Testis (tissue), 2 donors: ENCODE measurements at regions not wholly inside any gene's neighbourhood (a gene's known extent, or its start where the extent isn't known, plus 50 kb on each side); places are given as distances from the start of the nearest gene placed in this dataset.

Experiments
- DNase-seq: peaks from one replicate; pipeline ENCODE4 v3.0.0-alpha.2; 2019
- H3K27ac ChIP-seq, 2 donors: fragments of 200-600 bp; sonication (generic); one replicate each; pipeline ENCODE4 v1.5.1; 2019
- H3K27me3 ChIP-seq: fragments of 200-600 bp; sonication (generic); one replicate; pipeline ENCODE4 v1.5.1; 2019
- H3K36me3 ChIP-seq: fragments of 200-600 bp; sonication (generic); one replicate; pipeline ENCODE4 v1.5.1; 2017; ENCODE audit warnings: low read depth; ENCODE audit errors: missing control alignments
- H3K4me1 ChIP-seq: fragments of 200-600 bp; sonication (generic); one replicate; pipeline ENCODE4 v1.5.1; 2019
- H3K4me3 ChIP-seq, 2 donors: fragments of 200-600 bp; sonication (generic); one replicate each; pipeline ENCODE4 v1.5.1; 2017 to 2019
- H3K9me3 ChIP-seq: fragments of 200-600 bp; sonication (generic); one replicate; pipeline ENCODE4 v1.5.1; 2017
- POLR2A ChIP-seq: fragments of 450-650 bp; IDR thresholded peaks from one replicate; pipeline ENCODE4 v1.6.1; 2017; ENCODE audit warnings: antibody characterized with exemption, mild to moderate bottlenecking, moderate library complexity
- WGBS, 2 donors: methylation state at CpG; one replicate each; pipeline ENCODE4 v1.1.5; 2018; 5-methylcytosine and 5-hydroxymethylcytosine counted together
- intact Hi-C: fragments of 100-400 bp; cut with DNase I; formaldehyde crosslinking; loops from one replicate; pipeline ENCODE4 v1.15.1; 2023; ENCODE audit warnings: low total_unique reads
- TF ChIP-seq, protein P1 (sequence below), 3 experiments: fragments of 450-650 bp in 2 of 3; fragments of 200-600 bp in 1 of 3; sonication (generic) in 1 of 3; IDR thresholded peaks; one replicate each; pipeline ENCODE4 v1.5.1; 2016 to 2019; ENCODE audit warnings: antibody characterized with exemption in 3 of 3, mild to moderate bottlenecking in 2 of 3, moderate library complexity in 1 of 3

DNA sequence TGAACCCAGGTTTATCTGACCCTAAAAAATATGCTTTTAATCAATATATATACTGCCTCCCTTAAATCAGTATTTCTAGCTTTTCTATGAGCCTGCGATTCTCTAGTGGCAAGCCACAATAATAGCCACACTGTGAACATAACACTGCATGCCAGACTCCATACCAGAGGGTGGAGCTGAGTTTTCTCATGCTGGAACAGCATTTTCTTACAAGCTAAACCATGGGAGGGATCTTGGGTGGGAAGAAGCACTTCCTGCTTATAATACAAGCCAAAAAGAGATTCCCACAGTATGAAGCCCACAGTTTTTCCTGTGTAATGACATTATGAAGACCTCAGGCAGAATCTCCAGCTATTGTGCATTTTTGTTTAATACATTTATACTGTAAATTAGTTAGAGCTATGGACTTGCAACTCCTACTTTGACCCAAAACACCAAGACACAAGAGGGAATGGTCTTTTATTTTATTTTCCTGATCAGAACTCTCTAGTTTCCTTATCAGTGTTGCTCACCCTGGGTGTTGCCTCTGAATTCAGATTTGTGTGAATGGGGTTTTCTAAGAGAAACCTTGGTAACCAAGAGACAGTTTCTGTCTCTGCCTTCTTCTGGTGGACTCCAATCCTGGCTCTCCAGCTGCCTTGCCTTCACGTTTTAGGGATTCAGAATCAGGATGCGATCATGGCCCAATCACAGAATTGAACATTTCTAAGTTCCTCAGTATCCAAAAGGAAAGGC lies 74.5 kb upstream of the EOLA2 start:
- H3K27ac ChIP-seq: no peak overlapping the region
- WGBS, 2 donors: 79 to 85% methylated on average over 3 of the region's 3 CpGs
- no peak for DNase-seq
- no peaks in the 10 kb centered on the region for H3K9me3 ChIP-seq
- no peak for TF ChIP-seq POLR2A
- TF ChIP-seq, protein P1, sequence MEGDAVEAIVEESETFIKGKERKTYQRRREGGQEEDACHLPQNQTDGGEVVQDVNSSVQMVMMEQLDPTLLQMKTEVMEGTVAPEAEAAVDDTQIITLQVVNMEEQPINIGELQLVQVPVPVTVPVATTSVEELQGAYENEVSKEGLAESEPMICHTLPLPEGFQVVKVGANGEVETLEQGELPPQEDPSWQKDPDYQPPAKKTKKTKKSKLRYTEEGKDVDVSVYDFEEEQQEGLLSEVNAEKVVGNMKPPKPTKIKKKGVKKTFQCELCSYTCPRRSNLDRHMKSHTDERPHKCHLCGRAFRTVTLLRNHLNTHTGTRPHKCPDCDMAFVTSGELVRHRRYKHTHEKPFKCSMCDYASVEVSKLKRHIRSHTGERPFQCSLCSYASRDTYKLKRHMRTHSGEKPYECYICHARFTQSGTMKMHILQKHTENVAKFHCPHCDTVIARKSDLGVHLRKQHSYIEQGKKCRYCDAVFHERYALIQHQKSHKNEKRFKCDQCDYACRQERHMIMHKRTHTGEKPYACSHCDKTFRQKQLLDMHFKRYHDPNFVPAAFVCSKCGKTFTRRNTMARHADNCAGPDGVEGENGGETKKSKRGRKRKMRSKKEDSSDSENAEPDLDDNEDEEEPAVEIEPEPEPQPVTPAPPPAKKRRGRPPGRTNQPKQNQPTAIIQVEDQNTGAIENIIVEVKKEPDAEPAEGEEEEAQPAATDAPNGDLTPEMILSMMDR (IDR thresholded peaks at IDR 0.05): no peak
- no peak overlapping the region for H3K4me3 ChIP-seq
- no peaks in the 10 kb centered on the region for H3K27me3 ChIP-seq
- H3K36me3 ChIP-seq: no peaks in the 10 kb centered on the region
- intact Hi-C loops: no loop called here
- no peaks in the 10 kb centered on the region for H3K4me1 ChIP-seq

DNA sequence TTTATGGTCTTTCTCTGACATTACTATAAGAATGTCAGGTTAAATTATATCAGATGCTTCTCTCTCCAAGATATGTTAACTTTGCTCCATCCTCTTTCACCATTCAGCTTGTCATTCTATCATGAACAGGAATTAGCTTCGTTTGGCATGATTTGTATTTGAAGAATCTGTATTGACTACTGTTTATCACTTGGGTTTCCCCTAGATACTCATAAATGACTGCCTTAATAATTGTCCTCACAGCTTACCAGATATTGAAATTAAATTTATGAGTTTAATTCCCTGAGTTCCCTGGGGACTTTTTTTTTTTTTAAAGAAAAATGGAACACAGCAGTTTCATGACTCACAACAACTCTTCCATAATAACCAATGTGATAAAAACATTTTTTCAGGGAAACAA lies 76.2 kb upstream of the EOLA2 start:
- Histone ChIP-seq H3K9me3 (no peaks in the 10 kb centered on the region), H3K4me1 (no peaks in the 10 kb centered on the region), H3K4me3 (no peak overlapping the region), H3K27ac (no peak overlapping the region), H3K27me3 (no peaks in the 10 kb centered on the region), H3K36me3 (no peaks in the 10 kb centered on the region)
- 95 to 100% methylated on average over 1 of the region's 1 CpG for WGBS, 2 donors
- no peak for DNase-seq
- intact Hi-C loops: no loop called here
- no peak for TF ChIP-seq POLR2A
- TF ChIP-seq, protein P1 (IDR thresholded peaks at IDR 0.05): no peak

DNA sequence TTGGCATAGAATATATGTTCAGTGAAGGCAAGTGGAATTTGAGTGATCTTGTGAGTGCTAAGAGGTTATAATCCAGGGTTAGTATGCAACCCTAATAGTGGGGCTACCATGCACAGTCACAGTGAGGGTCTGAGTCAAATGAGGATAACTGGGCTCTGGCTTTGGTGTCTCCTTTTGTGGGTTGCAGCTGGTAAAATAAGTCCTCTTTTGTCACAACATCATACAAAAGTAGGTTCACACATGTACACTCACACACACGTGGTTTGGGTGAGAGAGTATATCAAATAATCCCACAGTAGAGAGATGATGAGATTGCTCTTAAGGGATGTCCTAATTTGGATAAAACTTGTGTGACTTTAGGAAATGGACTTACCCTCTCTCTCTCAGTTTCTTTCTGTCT lies 79.6 kb upstream of the EOLA2 start:
- WGBS, 2 donors: 67 to 100% methylated on average over 1 of the region's 1 CpG
- Histone ChIP-seq H3K27ac (no peak overlapping the region), H3K4me1 (no peaks in the 10 kb centered on the region)

DNA sequence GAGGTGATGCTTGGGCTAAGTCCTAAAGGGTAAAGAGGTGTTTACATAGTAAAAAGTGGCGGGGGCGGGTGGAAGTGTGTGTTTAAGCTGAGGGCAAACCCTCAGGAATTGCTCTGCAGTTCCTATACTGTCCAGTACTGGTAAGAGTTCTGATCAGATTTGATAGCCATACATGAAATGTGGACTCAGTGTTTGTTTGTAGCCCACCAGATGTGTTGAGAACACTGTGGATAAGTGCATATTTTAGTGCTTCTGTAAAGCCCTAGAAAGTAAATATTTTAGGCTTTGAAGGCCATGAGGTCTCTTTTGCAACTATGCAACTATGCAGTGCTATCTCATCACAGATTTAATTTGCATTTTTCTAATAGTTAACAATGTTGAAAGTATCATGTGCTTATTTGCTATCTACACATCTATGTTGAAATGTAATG lies 80.7 kb upstream of the EOLA2 start:
- no peak overlapping the region for H3K4me3 ChIP-seq
- 85 to 100% methylated on average over 2 of the region's 2 CpGs for WGBS, 2 donors
- H3K9me3 ChIP-seq: no peaks in the 10 kb centered on the region
- TF ChIP-seq POLR2A: no peak
- TF ChIP-seq, protein P1 (IDR thresholded peaks at IDR 0.05): no peak
- H3K27ac ChIP-seq: no peak overlapping the region
- DNase-seq: no peak
- no peaks in the 10 kb centered on the region for H3K27me3 ChIP-seq
- no peaks in the 10 kb centered on the region for H3K4me1 ChIP-seq
- no peaks in the 10 kb centered on the region for H3K36me3 ChIP-seq
- intact Hi-C loops: no loop called here

More for the DNA sequence above, 79.6 kb upstream of the EOLA2 start:
- Histone ChIP-seq H3K36me3 (no peaks in the 10 kb centered on the region), H3K27me3 (no peaks in the 10 kb centered on the region), H3K9me3 (no peaks in the 10 kb centered on the region), H3K4me3 (no peak overlapping the region)
- no peak for TF ChIP-seq POLR2A
- TF ChIP-seq, protein P1 (IDR thresholded peaks at IDR 0.05): no peak
- DNase-seq: no peak
- intact Hi-C loops: no loop called here

DNA sequence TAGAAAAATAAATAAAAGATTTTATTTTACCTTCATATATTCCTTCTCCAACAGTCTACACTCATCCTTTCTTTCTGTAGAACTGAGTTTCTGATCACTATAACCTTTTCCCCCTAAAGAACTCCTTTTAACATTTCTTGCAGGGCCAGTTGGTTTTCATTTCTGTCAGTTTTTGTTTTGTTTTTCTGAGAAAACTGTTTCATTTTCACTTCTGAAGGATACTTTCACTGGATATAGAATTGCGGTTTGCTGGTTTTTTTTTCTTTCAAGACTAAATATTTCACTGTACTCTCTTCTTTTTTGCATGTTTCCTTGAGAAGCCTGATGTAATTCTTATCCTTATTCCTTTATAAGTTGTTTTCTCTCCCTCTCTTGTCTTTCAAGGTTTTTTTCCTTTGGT lies 90.4 kb upstream of the EOLA2 start:
- Histone ChIP-seq H3K36me3 (no peaks in the 10 kb centered on the region), H3K4me3 (no peak overlapping the region), H3K9me3 (no peaks in the 10 kb centered on the region), H3K27me3 (no peaks in the 10 kb centered on the region), H3K27ac (no peak overlapping the region), H3K4me1 (no peaks in the 10 kb centered on the region)
- WGBS, 2 donors: 50 to 74% methylated on average over 1 of the region's 1 CpG
- intact Hi-C loops: no loop called here
- DNase-seq: no peak
- no peak for TF ChIP-seq POLR2A
- TF ChIP-seq, protein P1 (IDR thresholded peaks at IDR 0.05): no peak
